OCI-LY1 (cell line): ENCODE measurements at regions not wholly inside any gene's neighbourhood (a gene's known extent, or its start where the extent isn't known, plus 50 kb on each side); places are given as distances from the start of the nearest gene placed in this dataset.

ENCODE experiments used
- H2AFZ ChIP-seq: fragments of 200-600 bp; sonication (generic), shearing (Covaris generic); 2 replicates; pipeline ENCODE4 v1.6.0; 2014; ENCODE audit warnings: antibody characterized with exemption, mild to moderate bottlenecking, low read length
- H3F3A ChIP-seq: fragments of 200-600 bp; sonication (generic), shearing (Covaris generic); 2 replicates; pipeline ENCODE4 v1.6.0; 2014; ENCODE audit warnings: mild to moderate bottlenecking, antibody characterized with exemption, low read length, moderate library complexity; ENCODE audit not compliant: insufficient read depth
- H3K27ac ChIP-seq: fragments of 200-600 bp; sonication (generic); 2 replicates; pipeline ENCODE4 v1.5.1; 2014; ENCODE audit warnings: low read length, mixed run types, mild to moderate bottlenecking, low read depth; ENCODE audit not compliant: poor library complexity, severe bottlenecking
- H3K27me3 ChIP-seq: fragments of 200-600 bp; sonication (generic); 2 replicates; pipeline ENCODE4 v1.6.0; 2014; ENCODE audit warnings: antibody characterized with exemption, mild to moderate bottlenecking, low read length, moderate library complexity; ENCODE audit not compliant: insufficient read depth
- H3K36me3 ChIP-seq: fragments of 200-600 bp; sonication (generic); 2 replicates; pipeline ENCODE4 v1.6.1; 2014; ENCODE audit warnings: mild to moderate bottlenecking, antibody characterized with exemption, low read length, moderate library complexity, mixed read lengths; ENCODE audit not compliant: insufficient read depth
- H3K4me1 ChIP-seq: fragments of 200-600 bp; sonication (generic); 2 replicates; pipeline ENCODE4 v1.5.1; 2014; ENCODE audit warnings: mild to moderate bottlenecking, low read length, moderate library complexity; ENCODE audit not compliant: insufficient read depth, severe bottlenecking
- H3K4me2 ChIP-seq: fragments of 200-600 bp; sonication (generic), shearing (Covaris generic); 2 replicates; pipeline ENCODE4 v1.6.1; 2014; ENCODE audit warnings: low read length
- H3K4me3 ChIP-seq: fragments of 200-600 bp; sonication (generic); 2 replicates; pipeline ENCODE4 v1.5.1; 2014; ENCODE audit warnings: low read length, low read depth, mild to moderate bottlenecking, mixed read lengths; ENCODE audit not compliant: poor library complexity, severe bottlenecking
- H3K79me2 ChIP-seq: fragments of 200-600 bp; shearing (Covaris generic); 2 replicates; pipeline ENCODE4 v1.6.1; 2016; ENCODE audit warnings: mixed run types, low read length, mixed read lengths; ENCODE audit not compliant: insufficient read depth
- H3K9ac ChIP-seq: fragments of 200-600 bp; sonication (generic), shearing (Covaris generic); 2 replicates; pipeline ENCODE4 v1.6.1; 2014; ENCODE audit warnings: mild to moderate bottlenecking, low read length, mixed read lengths
- H3K9me2 ChIP-seq: fragments of 200-600 bp; sonication (generic), shearing (Covaris generic); 2 replicates; pipeline ENCODE4 v1.6.1; 2014; ENCODE audit warnings: low read depth, mild to moderate bottlenecking, low read length, mixed read lengths
- H3K9me3 ChIP-seq: fragments of 200-600 bp; shearing (Covaris generic); 2 replicates; pipeline ENCODE4 v1.6.1; 2014; ENCODE audit warnings: low read length, mixed read lengths
- H4K20me1 ChIP-seq: fragments of 200-600 bp; sonication (generic), shearing (Covaris generic); 2 replicates; pipeline ENCODE4 v1.6.0; 2016; ENCODE audit warnings: mild to moderate bottlenecking, low read length; ENCODE audit not compliant: insufficient read depth
- CTCF ChIP-seq: fragments of 200-600 bp; sonication (generic), shearing (Covaris generic); IDR thresholded peaks from 2 replicates; pipeline ENCODE4 v1.5.1; 2017; ENCODE audit warnings: mild to moderate bottlenecking, antibody characterized with exemption, low read length, moderate library complexity, mixed read lengths
- EZH2 ChIP-seq: fragments of 200-600 bp; sonication (generic), shearing (Covaris generic); IDR thresholded peaks from 2 replicates; pipeline ENCODE4 v1.8.0; 2017; ENCODE audit warnings: borderline replicate concordance, mixed run types, mild to moderate bottlenecking, antibody characterized with exemption, low read length, moderate library complexity, mixed read lengths

GRCh38 chr11:87456499-87456898 lies 418.8 kb downstream of the TMEM135 start:
- TF ChIP-seq EZH2 (no peak), CTCF (no peak)
- Histone ChIP-seq H3K9me2 (no peaks in the 10 kb centered on the region), H3K79me2 (no peaks in the 10 kb centered on the region), H3K4me2 (no peak overlapping the region), H3K36me3 (no peaks in the 10 kb centered on the region), H3K4me1 (peaks cover 15% of the 10 kb centered on the region), H3K27me3 (no peaks in the 10 kb centered on the region), H4K20me1 (no peaks in the 10 kb centered on the region), H3K9ac (no peak overlapping the region), H3K27ac (no peak overlapping the region), H3K4me3 (no peak overlapping the region), H3K9me3 (no peaks in the 10 kb centered on the region), H3F3A (no peaks in the 10 kb centered on the region), H2AFZ (no peak overlapping the region)

GRCh38 chr11:87455180-87455579 lies 417.4 kb downstream of the TMEM135 start:
- Histone ChIP-seq H3K9me2 (no peaks in the 10 kb centered on the region), H3K9me3 (no peaks in the 10 kb centered on the region), H3K4me1 (peaks cover 15% of the 10 kb centered on the region), H3K27ac (no peak overlapping the region), H2AFZ (no peak overlapping the region), H3K36me3 (no peaks in the 10 kb centered on the region), H3F3A (no peaks in the 10 kb centered on the region), H3K27me3 (no peaks in the 10 kb centered on the region), H3K79me2 (no peaks in the 10 kb centered on the region), H3K4me2 (no peak overlapping the region), H3K9ac (no peak overlapping the region), H4K20me1 (no peaks in the 10 kb centered on the region), H3K4me3 (no peak overlapping the region)
- TF ChIP-seq EZH2 (no peak), CTCF (no peak)

GRCh38 chr11:87454241-87454640 lies 416.5 kb downstream of the TMEM135 start:
- H3K36me3 ChIP-seq, result no peaks in the 10 kb centered on the region
- peak overlapping the region; percentile 33 for H3K27ac ChIP-seq
- H3K9ac ChIP-seq, result no peak overlapping the region
- H3K9me3 ChIP-seq, result no peaks in the 10 kb centered on the region
- TF ChIP-seq CTCF (no peak), EZH2 (no peak)
- H3K9me2 ChIP-seq, result no peaks in the 10 kb centered on the region
- no peak overlapping the region; the same call in 1 of the 2 replicates for H3K4me2 ChIP-seq
- H3K4me1 ChIP-seq, result peaks cover 15% of the 10 kb centered on the region
- H3F3A ChIP-seq, result no peaks in the 10 kb centered on the region
- H4K20me1 ChIP-seq, result no peaks in the 10 kb centered on the region
- no peaks in the 10 kb centered on the region for H3K27me3 ChIP-seq
- no peaks in the 10 kb centered on the region for H3K79me2 ChIP-seq
- no peak overlapping the region for H2AFZ ChIP-seq
- H3K4me3 ChIP-seq, result no peak overlapping the region
